HG03575 (cell line): ENCODE measurements at regions not wholly inside any gene's neighbourhood (a gene's known extent, or its start where the extent isn't known, plus 50 kb on each side); places are given as distances from the start of the nearest gene placed in this dataset.

ENCODE experiments used
- ATAC-seq: cut with Tn5 transposase; IDR thresholded peaks from one replicate; pipeline ENCODE4 v1.9.1; 2021; ENCODE audit not compliant: unreplicated experiment, insufficient number of reproducible peaks, low FRiP score; ENCODE audit errors: extremely low read depth

GRCh38 chr3:187920913-187921312 is 175.6 kb upstream of the BCL6 start:
- ATAC-seq, result no peak

- no peak for ATAC-seq
Observed at GRCh38 chr3:187921391-187922074, 176.3 kb upstream of the BCL6 start.

GRCh38 chr3:187922704-187923416 is 177.6 kb upstream of the BCL6 start:
- no peak for ATAC-seq

GRCh38 chr3:187924651-187925050 is 179.4 kb upstream of the BCL6 start:
- ATAC-seq, result no peak

- no peak for ATAC-seq
Observed at GRCh38 chr3:187925326-187925725, 180.1 kb upstream of the BCL6 start.

GRCh38 chr3:187926620-187927019 is 181.4 kb upstream of the BCL6 start:
- no peak for ATAC-seq

- ATAC-seq, result no peak
Observed at GRCh38 chr3:187927565-187927964, 182.3 kb upstream of the BCL6 start.

- ATAC-seq, result no peak
Observed at GRCh38 chr3:187929112-187929816, 184.0 kb upstream of the BCL6 start.

GRCh38 chr3:187930021-187930420 is 184.8 kb upstream of the BCL6 start:
- no peak for ATAC-seq

- ATAC-seq, result no peak
Observed at GRCh38 chr3:187931101-187931500, 185.8 kb upstream of the BCL6 start.

- ATAC-seq, result no peak
Observed at GRCh38 chr3:187931770-187932278, 186.6 kb upstream of the BCL6 start.

GRCh38 chr3:187932530-187932929 is 187.3 kb upstream of the BCL6 start:
- no peak for ATAC-seq

GRCh38 chr3:187935623-187936156 is 190.4 kb upstream of the BCL6 start:
- ATAC-seq, result peak; percentile 97

- no peak for ATAC-seq
Observed at GRCh38 chr3:187936676-187937075, 191.4 kb upstream of the BCL6 start.

- no peak for ATAC-seq
Observed at GRCh38 chr3:187939891-187940290, 194.6 kb upstream of the BCL6 start.

GRCh38 chr3:187941135-187941847 is 196.0 kb upstream of the BCL6 start:
- ATAC-seq, result no peak

- ATAC-seq, result no peak
Observed at GRCh38 chr3:187941848-187942194, 196.6 kb upstream of the BCL6 start.

GRCh38 chr3:187942658-187943241 is 197.5 kb upstream of the BCL6 start:
- no peak for ATAC-seq
